ENCODE measurements at regions not wholly inside any gene's neighbourhood (a gene's known extent, or its start where the extent isn't known, plus 50 kb on each side); places are given as distances from the start of the nearest gene placed in this dataset.

DNA sequence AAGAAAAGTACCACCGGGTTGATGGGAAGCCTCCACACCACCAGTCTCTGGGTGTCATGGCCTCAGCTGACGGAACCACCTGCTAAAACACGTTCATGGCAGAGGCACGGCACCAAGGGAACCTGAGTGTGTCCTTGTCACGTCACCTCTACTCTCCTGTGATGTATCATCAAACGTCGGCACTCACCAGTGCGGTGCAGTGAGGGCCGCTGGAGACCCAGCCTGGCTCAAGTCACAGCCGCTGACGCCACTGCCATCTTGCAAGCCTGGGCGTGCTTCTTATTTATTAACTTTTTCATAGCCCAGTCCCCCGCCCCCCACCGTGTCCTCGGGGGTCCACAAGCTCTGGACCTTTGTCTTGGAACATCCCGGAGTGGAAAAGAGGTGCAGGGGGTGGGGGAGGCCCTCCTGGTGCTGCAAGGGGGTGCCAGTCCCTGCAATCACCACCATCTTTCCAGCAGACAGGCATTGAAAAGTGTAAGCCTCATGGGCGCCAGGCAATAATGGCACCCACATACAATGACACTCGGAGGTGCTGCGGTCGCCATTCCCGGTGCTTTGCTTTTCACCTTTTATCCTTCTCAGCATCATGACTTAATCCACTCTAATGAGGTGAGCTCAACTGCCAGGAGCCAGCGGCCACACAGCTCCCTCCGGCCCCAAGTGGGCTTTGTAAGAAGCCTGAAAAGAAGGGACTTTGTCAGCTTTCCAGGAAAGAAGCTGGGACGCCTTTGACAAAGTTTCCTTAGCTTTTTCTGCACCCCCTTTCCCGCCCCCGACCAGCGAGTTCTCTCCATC lies 202.3 kb upstream of the IRX1 start:
- no peak for DNase-seq

DNA sequence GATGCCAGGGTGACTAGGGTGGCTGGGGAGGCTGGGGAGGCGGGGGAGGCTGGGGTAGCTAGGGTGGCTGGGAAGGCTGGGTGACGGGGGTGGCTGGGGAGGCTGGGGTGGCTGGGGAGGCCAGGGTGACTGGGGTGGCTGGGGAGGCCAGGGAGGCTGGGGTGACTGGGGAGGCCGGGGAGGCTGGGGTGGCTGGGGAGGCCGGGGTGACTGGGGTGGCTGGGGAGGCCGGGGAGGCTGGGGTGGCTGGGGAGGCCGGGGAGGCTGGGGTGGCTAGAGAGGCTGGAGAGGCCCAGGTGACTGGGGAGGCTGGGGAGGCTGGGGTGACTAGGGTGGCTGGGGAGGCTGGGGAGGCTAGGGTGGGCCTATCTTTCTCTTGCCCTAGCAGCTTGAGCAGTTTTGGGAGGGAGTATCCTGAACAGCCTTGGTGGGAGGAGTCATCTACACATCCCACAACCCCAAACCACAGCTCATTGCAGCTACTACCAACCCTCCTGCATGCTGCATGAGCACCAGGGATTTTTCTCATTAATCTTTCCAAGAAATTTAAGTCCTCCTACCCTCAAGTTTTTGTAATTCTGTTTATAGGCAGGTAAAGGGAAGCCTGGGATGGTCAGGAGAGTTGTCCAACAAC lies 203.2 kb upstream of the IRX1 start:
- no peak for DNase-seq

DNA sequence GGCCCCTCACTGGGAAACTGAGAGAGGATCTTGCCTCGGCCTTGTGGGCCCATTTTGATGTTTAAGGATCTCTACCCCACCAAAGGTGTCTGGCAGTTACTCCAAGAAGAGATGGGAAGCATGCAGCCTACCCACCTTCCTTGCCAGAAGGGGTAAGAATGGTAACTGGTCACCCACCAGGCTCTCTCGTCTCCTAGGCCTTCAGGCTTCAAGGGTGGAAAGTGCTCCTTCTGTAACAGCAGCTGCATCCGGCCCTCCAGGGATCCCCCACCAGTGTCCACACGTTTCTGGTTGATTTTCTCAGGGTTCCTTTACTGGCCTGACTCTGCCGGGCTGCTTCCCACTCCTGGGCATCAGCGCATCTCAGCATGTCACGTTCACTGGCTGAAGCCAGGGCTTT lies 204.4 kb upstream of the IRX1 start:
- no peak for DNase-seq

DNA sequence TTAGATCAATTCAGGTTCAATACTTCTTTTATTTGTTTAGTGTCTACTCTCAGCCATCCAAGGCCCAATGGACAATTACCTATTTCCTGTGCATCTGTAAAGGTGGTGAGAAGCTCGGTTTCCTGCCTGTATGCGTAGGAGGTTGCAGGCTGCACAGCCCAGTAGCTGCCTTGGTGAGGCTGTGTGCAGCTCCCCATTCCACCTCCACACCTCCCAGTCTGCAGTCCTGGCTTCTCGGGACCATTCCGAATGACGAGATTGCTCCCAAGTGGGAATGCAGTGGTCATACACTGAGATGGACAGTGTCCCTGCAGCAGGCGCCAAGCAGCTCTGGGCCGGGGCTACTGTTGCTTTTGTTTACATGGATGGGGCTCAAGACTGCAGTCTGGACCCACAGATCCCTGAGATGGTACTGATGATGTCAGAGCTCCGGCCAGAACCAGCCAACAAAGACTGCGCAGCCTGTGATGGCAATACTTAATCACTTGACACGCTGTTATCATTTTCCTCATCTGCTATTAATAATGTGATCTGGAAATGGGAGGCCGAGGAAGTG lies 206.1 kb upstream of the IRX1 start:
- DNase-seq, result no peak

DNA sequence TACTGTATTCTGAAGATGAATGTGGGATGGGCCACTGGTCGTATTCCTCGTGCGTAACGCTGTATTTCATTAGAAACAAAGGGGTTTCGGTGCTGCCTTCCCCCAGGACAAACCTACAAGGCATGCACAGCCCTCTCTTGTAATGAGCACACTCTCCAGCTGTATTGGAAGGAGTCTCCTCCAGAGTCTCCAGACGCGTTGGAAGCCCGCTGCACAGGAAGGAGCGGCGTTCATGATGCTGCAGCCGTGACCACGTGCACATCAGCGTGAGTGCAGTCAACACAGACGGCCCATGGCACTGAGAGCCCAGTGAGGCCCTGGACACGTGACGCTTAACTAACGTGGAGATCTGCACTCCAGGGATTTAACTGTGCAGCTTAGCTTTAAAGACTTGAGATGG lies 209.0 kb upstream of the IRX1 start:
- DNase-seq, result no peak

DNA sequence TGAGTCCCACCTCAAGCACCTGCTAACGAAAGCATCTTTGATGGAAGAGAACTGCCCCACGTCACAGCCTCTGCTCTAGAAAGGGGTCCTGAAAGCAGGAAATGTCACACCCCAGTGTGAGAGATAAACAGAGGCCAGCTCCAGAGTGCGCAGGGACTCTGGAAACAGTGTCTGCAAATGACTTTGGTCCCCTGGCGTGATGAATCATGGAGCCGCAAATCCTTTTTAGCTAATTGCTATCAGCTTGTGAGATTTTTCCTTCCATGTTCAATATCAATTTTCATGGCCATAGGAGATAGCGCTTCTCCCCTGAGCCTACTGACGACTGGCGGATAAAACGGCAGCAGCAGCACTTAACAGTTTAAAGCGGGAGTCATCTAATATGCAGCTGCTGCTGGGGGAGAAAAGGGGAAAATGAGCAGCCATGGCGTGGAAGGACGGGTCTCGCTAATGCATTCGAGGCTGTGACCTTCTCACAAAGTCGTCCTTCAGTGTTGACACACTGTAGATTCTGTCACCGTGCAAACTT lies 209.6 kb upstream of the IRX1 start:
- no peak for DNase-seq

DNA sequence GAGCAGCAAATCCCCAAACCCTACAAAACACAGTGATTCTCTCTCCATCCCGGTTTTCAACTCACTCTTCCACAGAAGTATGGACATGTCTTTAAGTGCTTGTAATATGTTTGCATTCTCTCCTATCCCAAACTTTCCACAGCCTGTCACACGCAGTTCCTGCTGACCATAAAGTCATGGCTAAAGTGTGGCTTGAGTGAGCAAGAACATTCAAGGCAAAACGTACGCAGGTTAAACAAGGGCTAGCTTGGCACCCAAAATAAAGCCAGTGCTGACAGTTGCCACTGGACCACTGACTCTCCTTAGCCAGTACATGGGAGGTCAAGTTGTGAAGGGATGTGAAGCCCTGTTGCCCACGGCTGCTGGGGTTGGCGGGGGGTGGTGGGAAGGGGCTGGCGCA lies 211.1 kb upstream of the IRX1 start:
- no peak for DNase-seq

DNA sequence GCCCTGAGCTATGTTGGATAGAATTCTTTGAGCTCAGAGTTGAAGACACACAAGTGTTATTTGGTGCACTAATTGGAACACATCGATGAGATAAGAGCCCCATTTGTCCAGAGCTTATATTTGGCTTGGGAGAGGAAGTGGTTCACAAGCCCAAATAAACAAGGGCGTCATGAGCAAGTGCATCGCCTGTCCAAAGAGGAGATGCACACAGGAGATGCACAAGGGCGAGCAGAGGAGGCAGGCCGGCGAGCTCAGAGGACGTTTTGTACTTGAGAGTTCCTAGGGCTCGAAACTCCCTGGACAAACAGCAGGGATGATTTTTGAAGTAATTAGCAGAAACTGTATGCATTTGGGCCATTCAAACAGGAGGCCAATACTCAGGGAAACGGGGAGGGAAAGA lies 212.8 kb upstream of the IRX1 start:
- DNase-seq, result no peak

DNA sequence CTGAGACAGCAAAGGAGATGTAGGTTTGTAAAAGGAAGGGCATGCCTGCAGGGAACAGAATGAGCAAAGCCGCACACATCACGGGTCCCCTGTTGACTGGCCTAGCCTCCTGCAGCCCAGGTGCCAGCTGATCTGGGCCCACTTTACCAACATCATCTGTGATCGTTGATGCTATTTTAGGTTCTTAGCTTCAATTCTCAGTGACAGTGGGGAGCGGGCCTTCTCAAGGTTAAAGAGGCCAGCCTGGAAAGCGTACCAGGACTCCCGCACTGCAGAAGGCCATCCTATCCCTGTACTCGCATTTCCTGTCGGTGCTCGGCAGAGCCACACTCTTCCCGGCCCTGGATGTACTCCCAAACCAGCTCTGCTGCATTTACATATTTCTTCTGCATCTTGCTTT lies 213.5 kb upstream of the IRX1 start:
- DNase-seq, result no peak

DNA sequence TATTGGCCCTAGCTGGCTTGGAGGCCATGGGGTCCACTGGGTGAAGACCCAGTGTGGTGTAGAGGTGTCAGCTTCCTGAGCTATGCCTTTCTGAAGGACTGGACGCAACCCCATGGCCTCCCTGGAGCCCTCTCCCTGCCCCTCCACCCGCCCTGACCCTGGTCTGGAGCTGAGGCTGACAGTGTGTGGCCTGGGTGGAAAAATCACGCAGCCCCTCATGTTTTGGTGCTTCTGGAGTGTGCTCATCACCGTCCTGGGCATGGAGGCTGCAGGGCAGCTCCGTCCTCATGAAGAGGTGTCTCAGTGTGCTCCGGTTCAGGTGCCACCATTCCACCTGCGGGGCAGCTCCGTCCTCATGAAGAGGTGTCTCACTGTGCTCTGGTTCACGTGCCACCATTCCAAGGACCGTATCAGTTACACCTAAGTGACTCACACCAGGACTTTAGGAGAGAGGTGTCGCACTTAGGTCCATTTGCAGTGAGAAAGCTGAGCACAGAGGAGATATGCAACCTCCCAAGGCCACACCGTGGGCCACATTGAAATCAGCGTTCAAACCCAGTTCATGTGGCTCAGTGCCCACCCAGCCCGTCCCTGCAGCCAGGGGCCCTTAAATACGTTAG lies 214.3 kb upstream of the IRX1 start:
- DNase-seq, result no peak

DNA sequence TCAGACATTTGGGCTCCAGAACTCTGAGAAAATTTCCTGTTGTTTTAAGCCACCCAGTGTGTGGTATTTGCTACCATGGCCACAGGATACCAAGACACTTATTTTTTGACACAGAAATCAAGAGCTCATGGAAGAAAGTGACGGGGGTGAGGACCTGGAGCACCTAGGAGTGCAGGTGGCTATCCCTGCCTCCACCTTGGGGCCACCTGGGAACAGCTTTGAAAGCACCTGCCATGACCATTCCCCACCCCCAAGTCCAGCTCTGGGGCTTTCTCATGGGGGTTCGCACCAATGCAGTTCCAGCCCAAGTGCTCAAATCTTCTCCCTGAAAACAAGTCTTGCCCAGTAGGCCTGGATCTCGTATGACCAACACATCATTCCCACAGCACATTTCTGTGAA lies 214.9 kb upstream of the IRX1 start:
- no peak for DNase-seq

DNA sequence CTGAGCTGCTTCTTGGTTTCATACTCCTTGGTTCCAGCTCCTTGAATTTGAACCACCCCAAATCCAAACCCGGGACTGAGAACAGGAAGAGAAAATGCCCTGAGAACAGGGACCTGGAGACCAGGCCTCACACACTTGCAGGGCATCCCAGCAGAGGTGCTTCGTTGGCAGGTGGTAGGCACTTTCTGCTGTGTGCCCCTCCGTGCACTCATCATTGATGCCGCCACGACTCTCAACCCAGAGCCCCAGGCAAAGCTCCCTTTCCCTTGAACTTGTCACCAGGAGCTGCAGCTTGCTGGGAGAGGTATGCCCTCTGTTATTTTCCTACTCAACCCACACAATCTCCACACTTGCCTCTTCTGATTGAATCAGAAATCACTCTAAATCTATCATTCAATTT lies 217.8 kb upstream of the IRX1 start:
- no peak for DNase-seq

DNA sequence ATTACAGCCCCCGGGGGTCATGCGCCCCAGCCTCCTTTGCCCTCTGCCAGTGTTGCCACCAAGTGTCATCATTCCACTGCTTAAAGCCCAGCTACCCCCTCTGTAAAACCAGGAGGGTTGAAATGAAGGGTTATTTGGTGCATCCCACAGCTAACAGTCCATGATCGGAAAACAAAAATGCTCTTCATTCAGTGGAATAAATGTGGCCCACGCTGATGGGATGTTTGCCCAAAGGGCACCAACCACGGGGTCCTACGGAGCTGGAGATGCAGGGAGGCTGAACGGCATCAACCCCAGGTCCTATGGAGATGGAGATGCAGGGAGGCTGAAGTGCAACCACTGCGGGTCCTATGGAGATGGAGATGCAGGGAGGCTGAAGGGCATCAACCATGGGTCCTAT lies 218.5 kb upstream of the IRX1 start:
- no peak for DNase-seq

DNA sequence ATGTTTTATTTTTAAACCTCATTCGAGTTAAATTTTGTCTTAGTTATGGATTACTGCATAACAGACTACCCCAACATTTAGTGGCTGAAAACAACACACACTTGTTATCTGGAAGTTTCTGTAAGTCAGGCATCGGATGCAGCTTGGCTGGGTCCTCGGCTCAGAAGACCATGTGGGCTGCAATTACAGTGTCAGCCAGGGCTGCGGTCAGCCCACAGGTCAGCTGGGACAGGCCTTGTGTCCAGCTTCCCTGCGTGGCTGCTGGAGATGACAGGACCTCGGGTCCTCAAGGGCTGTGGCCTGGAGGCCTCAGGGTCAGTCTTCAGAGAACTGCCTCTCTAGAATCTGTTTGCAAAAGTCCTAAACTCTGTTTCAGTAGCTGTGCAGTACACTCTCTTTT lies 219.0 kb upstream of the IRX1 start:
- DNase-seq, result no peak

DNA sequence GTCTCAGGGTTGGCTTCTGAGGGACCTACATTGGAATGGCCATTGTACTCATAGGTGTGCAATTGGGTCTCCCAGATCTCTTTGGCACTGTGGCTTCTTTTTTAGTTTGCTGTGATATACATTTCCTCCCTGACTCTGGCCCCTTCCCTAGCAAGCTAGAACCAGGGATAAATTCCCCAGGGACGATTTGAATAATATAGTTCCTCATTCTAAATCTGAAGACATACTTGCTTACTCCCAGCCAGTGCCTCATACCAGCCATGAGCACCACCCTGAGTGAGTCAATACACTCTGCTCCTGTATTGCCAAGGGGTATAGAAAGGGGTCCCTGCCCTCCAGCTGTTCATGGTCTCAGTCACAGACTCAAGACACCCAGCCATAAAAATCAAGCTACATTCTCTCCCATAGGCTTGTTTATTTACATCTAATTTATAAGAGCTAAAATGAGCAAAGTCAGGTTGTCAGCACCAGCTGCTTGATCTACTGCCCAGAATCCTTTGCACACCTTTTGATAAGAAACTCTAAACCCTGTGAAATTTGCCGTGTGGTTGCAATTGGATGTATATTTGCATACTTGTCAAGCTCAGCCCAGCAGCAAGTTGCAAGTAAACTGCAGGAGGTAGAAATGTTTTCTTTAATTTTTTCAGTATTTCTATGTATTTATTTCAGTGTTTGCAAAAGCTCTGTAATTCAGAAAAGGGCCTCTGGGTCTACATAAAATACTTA lies 219.9 kb upstream of the IRX1 start:
- DNase-seq, result no peak

DNA sequence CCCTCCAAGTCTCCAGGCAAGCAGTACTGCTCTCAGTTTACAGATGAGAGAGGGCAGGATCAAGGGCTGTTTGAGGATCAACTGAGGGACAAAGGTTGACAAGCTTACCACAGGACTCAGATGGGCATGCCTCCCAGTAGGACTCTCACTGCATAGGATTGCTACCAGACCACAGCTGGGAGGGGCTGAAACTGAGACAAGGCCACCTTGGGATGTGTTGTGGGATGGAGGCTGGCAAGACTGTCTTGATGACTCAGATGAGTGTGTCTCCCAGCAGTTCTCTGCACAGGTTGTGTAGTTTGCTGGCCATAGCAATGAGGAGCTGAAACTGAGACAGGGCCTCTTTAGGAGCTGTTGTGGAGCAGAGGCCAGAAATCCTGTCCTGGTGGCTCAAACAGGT lies 222.2 kb upstream of the IRX1 start:
- no peak for DNase-seq

DNA sequence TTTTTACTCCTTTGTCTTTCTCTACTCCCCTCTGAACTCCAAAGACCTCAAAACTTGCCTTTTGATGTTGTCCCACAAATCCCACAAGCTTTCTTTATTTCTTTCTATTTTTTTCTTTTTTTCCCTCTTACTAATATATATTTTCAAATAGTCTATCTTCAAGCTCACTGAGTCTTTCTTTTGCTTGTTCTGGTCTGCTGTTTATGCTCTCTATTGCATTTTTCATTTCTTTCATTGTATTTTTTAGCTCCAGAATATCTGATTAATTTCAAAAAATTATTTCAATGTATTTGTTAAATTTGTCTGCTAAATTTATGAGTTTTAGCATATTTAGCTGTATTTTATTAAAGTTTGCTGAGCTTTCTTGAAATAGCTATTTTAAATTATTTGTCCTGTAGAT lies 223.3 kb upstream of the IRX1 start:
- DNase-seq, result no peak

DNA sequence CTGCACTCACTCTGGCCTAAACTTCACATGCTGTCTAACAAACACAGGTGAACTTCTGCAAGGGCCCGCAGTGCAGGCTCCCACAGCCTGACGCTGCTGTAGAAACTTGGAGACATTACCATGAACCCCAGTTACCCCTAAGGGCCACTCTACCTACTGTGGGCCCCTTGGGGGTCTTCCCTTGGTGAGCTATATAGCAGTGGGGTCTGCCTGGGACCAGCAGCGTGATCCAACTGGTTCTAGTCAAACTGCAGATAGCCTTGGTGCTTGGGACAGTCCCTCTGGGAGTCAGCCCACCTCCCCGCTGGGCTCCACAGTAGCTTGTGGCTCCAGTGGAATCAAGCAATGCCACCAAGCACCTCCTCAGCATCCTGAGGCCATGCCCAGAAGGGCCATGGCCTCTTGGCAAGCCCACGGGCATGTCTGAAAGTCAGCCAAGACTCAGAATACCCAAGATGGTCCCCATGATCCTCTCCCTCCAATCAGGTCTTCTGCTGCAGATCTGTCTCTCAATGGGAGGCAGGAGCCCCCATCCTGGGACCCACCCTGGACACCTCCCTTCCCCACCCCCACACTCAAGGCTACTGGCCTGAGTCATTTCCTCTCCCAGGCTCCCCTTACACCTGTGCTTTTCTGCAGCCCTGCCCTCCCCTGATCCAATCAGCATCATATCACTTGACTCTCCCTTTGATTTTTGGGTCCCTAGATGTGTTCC lies 230.0 kb upstream of the IRX1 start:
- no peak for DNase-seq

DNA sequence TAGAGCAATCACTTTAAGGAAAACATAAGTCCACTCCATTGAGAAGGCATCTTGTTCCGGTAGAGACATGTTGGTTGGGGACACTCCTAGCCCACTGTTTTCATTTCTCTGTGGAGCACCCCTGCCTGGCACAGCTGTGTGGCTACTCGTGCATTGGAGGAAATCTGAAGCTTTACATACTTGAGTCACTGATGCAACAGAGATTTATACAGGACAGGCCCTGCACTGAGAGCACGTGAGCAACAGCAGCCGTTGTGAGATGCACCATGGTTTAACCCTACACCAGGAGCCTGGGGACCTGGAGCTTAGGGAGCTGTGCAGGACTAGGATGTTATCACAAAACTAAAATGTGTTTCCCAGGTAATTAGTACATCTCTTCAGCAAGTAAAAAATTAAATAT lies 230.7 kb upstream of the IRX1 start:
- DNase-seq, result no peak

DNA sequence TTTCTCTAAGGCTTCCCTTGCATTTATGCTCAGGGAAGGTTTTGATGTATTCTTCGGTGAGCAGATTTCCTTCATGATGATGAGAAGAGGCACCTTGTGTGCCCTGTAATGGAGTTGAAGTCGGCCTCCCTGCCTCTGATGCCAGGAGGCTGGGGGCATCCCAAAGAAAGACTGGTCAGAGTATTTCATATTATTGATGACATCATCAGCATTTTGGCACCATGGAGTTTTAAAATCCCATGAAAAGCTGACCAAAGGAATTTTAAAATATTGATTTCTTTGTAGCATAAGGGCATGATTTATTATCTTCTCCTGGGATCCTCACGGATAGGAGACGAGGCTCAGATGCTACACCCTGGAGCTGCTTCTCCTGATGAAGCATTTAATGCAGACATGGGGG lies 231.2 kb upstream of the IRX1 start:
- no peak for DNase-seq

DNA sequence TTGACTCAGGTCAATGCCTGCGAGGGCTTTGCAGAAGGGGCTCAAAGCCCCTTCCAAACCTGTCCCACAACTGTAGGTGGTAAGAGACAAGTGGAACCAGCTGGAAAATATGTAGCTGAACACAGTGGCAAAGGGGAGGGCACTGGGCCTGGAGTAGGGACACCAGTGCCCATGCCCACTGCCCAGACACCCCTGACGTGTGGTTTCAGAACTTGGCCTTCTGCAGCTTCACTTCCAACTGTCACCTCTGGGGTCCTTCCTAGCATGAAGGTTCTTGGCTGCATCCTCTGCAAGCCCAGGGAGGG lies 233.1 kb upstream of the IRX1 start:
- DNase-seq, result no peak

Data from occipital lobe (tissue), 1 donor.